ENCODE measurements at regions not wholly inside any gene's neighbourhood (a gene's known extent, or its start where the extent isn't known, plus 50 kb on each side); places are given as distances from the start of the nearest gene placed in this dataset.

- no peak overlapping the region for H3K27ac Mint-ChIP-seq
- H3K27me3 Mint-ChIP-seq (ENCODE audit: low read depth) = no peaks in the 10 kb centered on the region; the same call in 1 of the 2 replicates
- no peak for ATAC-seq
- H3K4me1 Mint-ChIP-seq = peaks cover 9% of the 10 kb centered on the region
- ChIA-PET CTCF (no interaction called here), POLR2A (no interaction called here)
- no peak overlapping the region for H3K4me3 Mint-ChIP-seq
- peaks cover 5% of the 10 kb centered on the region for H3K9me3 Mint-ChIP-seq
- TF ChIP-seq E2F4 (CRISPR knock-in tag; IDR thresholded peaks at IDR 0.05; ENCODE audit: borderline replicate concordance, low read depth) (no peak), SOX15 (CRISPR knock-in tag; IDR thresholded peaks at IDR 0.05) (no peak), E2F1 (CRISPR knock-in tag; IDR thresholded peaks at IDR 0.05) (no peak), ZNF423 (CRISPR knock-in tag; IDR thresholded peaks at IDR 0.05) (no peak), ERG (CRISPR knock-in tag; IDR thresholded peaks at IDR 0.05) (no peak), CTCF (IDR thresholded peaks at IDR 0.05) (no peak), E2F5 (CRISPR knock-in tag; IDR thresholded peaks at IDR 0.05) (no peak), ZNF263 (CRISPR knock-in tag; IDR thresholded peaks at IDR 0.05; ENCODE audit: low read depth) (no peak), HMGXB4 (CRISPR knock-in tag; IDR thresholded peaks at IDR 0.05) (no peak), ZNF219 (CRISPR knock-in tag; IDR thresholded peaks at IDR 0.05; ENCODE audit: borderline replicate concordance) (no peak), ZNF232 (CRISPR knock-in tag; IDR thresholded peaks at IDR 0.05) (no peak), FOXP1 (CRISPR knock-in tag; IDR thresholded peaks at IDR 0.05; ENCODE audit: borderline replicate concordance) (no peak), PREB (CRISPR knock-in tag; IDR thresholded peaks at IDR 0.05; ENCODE audit: borderline replicate concordance) (no peak), USF1 (CRISPR knock-in tag; IDR thresholded peaks at IDR 0.05) (no peak), ZBTB43 (CRISPR knock-in tag; IDR thresholded peaks at IDR 0.05) (no peak), ZNF317 (CRISPR knock-in tag; IDR thresholded peaks at IDR 0.05; ENCODE audit: borderline replicate concordance, low read depth) (no peak), MXD4 (CRISPR knock-in tag; IDR thresholded peaks at IDR 0.05; ENCODE audit: borderline replicate concordance) (no peak), ZNF121 (CRISPR knock-in tag; IDR thresholded peaks at IDR 0.05) (no peak)
- DNase-seq (ENCODE audit: low spot score) = no peak
- H3K36me3 Mint-ChIP-seq = no peaks in the 10 kb centered on the region
These were observed 339.9 kb downstream of the BMPER start for GRCh38 chr7:34245246-34245645.
